HepG2 (cell line): ENCODE measurements at regions not wholly inside any gene's neighbourhood (a gene's known extent, or its start where the extent isn't known, plus 50 kb on each side); places are given as distances from the start of the nearest gene placed in this dataset.

Experiments used
- ATAC-seq: fragments of 200-7000 bp; cut with Tn5 transposase; 3 replicates; pipeline ENCODE4 v1.9.1; 2020; ENCODE audit warnings: mild to moderate bottlenecking, moderate library complexity
- BruUV-seq: library from RNA; stranded (reverse); fragments of 400-500 nt; replicated peaks from 2 replicates; lab custom pipeline; 2021; lab: Mats Ljungman, UMichigan
- CTCF ChIA-PET: fragments of 300-600 bp; formaldehyde crosslinking; extraction: SDS; loops from one replicate; lab custom pipeline; 2021; ENCODE audit warnings: low total read pairs, inconsistent platforms, low intra/inter-chr PET ratio; lab: Yijun Ruan, JAX
- POLR2A ChIA-PET: fragments of 350-600 bp; sonication (Branson Sonifier 250); formaldehyde crosslinking; loops from one replicate; lab custom pipeline; 2020; ENCODE audit warnings: antibody characterized with exemption, inconsistent platforms; lab: Yijun Ruan, JAX
- DNase-seq: peaks from one replicate; pipeline ENCODE4 v3.0.0-alpha.2; 2015; ENCODE audit warnings: low spot score
- FAIRE-seq: peaks from 3 replicates; lab custom pipeline; 2011; peaks lifted over from hg19 to GRCh38; lab: Jason Lieb, UNC
- H2AFZ ChIP-seq: one replicate; pipeline ENCODE4 v1.6.1; 2011; ENCODE audit warnings: low read length, inconsistent platforms
- H3K27ac ChIP-seq: fragments of 300-600 bp; 3 replicates; pipeline ENCODE4 v1.8.0; 2011; ENCODE audit warnings: mixed run types, mild to moderate bottlenecking, mixed read lengths, low read length, inconsistent platforms; ENCODE audit not compliant: insufficient read depth; ENCODE audit errors: extremely low read length
- H3K27me3 ChIP-seq, 2 experiments: fragments of 200-600 bp in 1 of 2; 2 replicates in 1 of 2; 3 replicates in 1 of 2; pipeline versions ENCODE4 v1.6.0 to v1.8.0; 2011; ENCODE audit warnings: low read length in 2 of 2, mild to moderate bottlenecking in 2 of 2, moderate library complexity in 2 of 2, inconsistent platforms in 1 of 2; ENCODE audit not compliant: insufficient read depth in 2 of 2, control insufficient read depth in 1 of 2
- H3K36me3 ChIP-seq, 2 experiments: fragments of 200-600 bp in 1 of 2; replicated peaks in 1 of 2; 2 replicates in 1 of 2; 3 replicates in 1 of 2; pipeline versions ENCODE4 v1.5.1 to v1.8.0; 2011; ENCODE audit warnings: low read length in 2 of 2, inconsistent platforms in 1 of 2; ENCODE audit not compliant: insufficient read depth in 2 of 2, control insufficient read depth in 1 of 2
- H3K4me1 ChIP-seq: 2 replicates; pipeline ENCODE4 v1.5.1; 2012; ENCODE audit warnings: low read length, inconsistent platforms; ENCODE audit not compliant: insufficient read depth
- H3K4me2 ChIP-seq: 2 replicates; pipeline ENCODE4 v1.6.0; 2011; ENCODE audit warnings: low read depth, low read length, inconsistent platforms
- H3K4me3 ChIP-seq, 3 experiments: fragments of 200-600 bp in 1 of 3; sonication (generic), shearing (Covaris generic) in 1 of 3; replicated peaks in 1 of 3; 2 replicates each; pipeline ENCODE4 v1.5.1; 2011 to 2016; ENCODE audit warnings: low read length in 3 of 3, inconsistent platforms in 2 of 3, low read depth in 2 of 3, mild to moderate bottlenecking in 2 of 3, control low read depth in 1 of 3, mixed read lengths in 1 of 3; ENCODE audit not compliant: insufficient read depth in 1 of 3
- H3K79me2 ChIP-seq: one replicate; pipeline ENCODE4 v1.6.1; 2011; ENCODE audit warnings: low read length, inconsistent platforms; ENCODE audit not compliant: insufficient read depth
- H3K9ac ChIP-seq: 2 replicates; pipeline ENCODE4 v1.6.0; 2011; ENCODE audit warnings: mild to moderate bottlenecking, low read depth, low read length, inconsistent platforms; ENCODE audit not compliant: insufficient read depth
- H3K9me3 ChIP-seq: 2 replicates; pipeline ENCODE4 v1.5.1; 2012; ENCODE audit warnings: mild to moderate bottlenecking, low read length
- H4K20me1 ChIP-seq: 2 replicates; pipeline ENCODE4 v1.6.0; 2011; ENCODE audit warnings: inconsistent platforms, mild to moderate bottlenecking, low read length, moderate library complexity; ENCODE audit not compliant: insufficient read depth
- CHD2 ChIP-seq: IDR thresholded peaks from 2 replicates; pipeline ENCODE4 v1.6.1; 2011; ENCODE audit warnings: low read depth, low read length, improper control_type of control experiment
- PCBP2 ChIP-seq: fragments of 200-400 bp; formaldehyde crosslinking; optimal IDR thresholded peaks from 2 replicates; pipeline ENCODE3; 2018; ENCODE audit warnings: low read length, low read depth; ENCODE audit not compliant: poor library complexity, severe bottlenecking
- REST ChIP-seq, 2 experiments: IDR thresholded peaks; 2 replicates each; pipeline ENCODE4 v1.6.1; 2011 to 2012; ENCODE audit warnings: low read length in 2 of 2, borderline replicate concordance in 1 of 2, low read depth in 1 of 2, mild to moderate bottlenecking in 1 of 2, moderate library complexity in 1 of 2
- ZBTB7B ChIP-seq: sonication (generic); formaldehyde crosslinking; IDR thresholded peaks from 2 replicates; pipeline ENCODE4 v1.4.0; 2020; ENCODE audit warnings: missing genetic modification reagents
- ZNF33B ChIP-seq: sonication (generic); formaldehyde crosslinking; IDR thresholded peaks from 2 replicates; pipeline ENCODE4 v1.5.1; 2020; ENCODE audit warnings: mild to moderate bottlenecking, missing genetic modification reagents
- WGBS: methylation state at CpG from one replicate; pipeline ENCODE4 v1.1.6; 2017; ENCODE audit warnings: low lambda C conversion rate; 5-methylcytosine and 5-hydroxymethylcytosine counted together
- in situ Hi-C: cut with HindIII; loops from 2 replicates; pipeline ENCODE4 v1.10.0; 2017; ENCODE audit warnings: low pct_unique_long_range_greater_than_20kb; ENCODE audit not compliant: extremely low pct_ligation_motif_present
- intact Hi-C: fragments of 100-400 bp; cut with micrococcal nuclease; formaldehyde crosslinking; loops from one replicate; pipeline ENCODE4 v1.10.0; 2022; ENCODE audit not compliant: unreplicated experiment

GRCh38 chr18:55083461-55083860 is 124.2 kb upstream of the CCDC68 start:
- BruUV-seq, result no TSS peak
- ATAC-seq, result no peak
- H3K4me1 ChIP-seq, result no peaks in the 10 kb centered on the region
- in situ Hi-C loops, result no loop called here
- CTCF ChIA-PET, result no interaction called here
- TF ChIP-seq ZNF33B (CRISPR knock-in tag) (no peak), ZBTB7B (no peak), PCBP2 (no peak)
- TF ChIP-seq, all 625 proteins: peak for 0
- WGBS, result 50% methylated on average over 1 of the region's 1 CpG
- Histone ChIP-seq H3K79me2 (no peaks in the 10 kb centered on the region), H3K4me2 (no peak overlapping the region), H3K9me3 (no peaks in the 10 kb centered on the region), H4K20me1 (no peaks in the 10 kb centered on the region), H3K27me3 (no peaks in the 10 kb centered on the region), H3K27ac (no peak overlapping the region), H3K4me3 (no peak overlapping the region), H3K9ac (no peak overlapping the region), H2AFZ (no peak overlapping the region), H3K36me3 (no peaks in the 10 kb centered on the region)
- POLR2A ChIA-PET, result no interaction called here
- intact Hi-C loops, result no loop called here
- no peak for FAIRE-seq
- no peak for DNase-seq

- no peak for ATAC-seq
- Histone ChIP-seq H3K36me3 (no peaks in the 10 kb centered on the region), H3K79me2 (no peaks in the 10 kb centered on the region), H4K20me1 (no peaks in the 10 kb centered on the region), H3K4me1 (no peaks in the 10 kb centered on the region), H3K27ac (no peak overlapping the region), H3K27me3 (no peaks in the 10 kb centered on the region; a peak in 1 of 5 replicates), H3K9ac (no peak overlapping the region), H3K4me2 (no peak overlapping the region), H2AFZ (no peak overlapping the region), H3K9me3 (no peaks in the 10 kb centered on the region), H3K4me3 (no peak overlapping the region)
- intact Hi-C loops, result no loop called here
- BruUV-seq, result no TSS peak
- in situ Hi-C loops, result no loop called here
- no peak for DNase-seq
- no peak for TF ChIP-seq CHD2
- TF ChIP-seq REST (IDR thresholded peaks at IDR 0.05; ENCODE audit: borderline replicate concordance in 1 of 2, low read depth in 1 of 2, low read length in 2 of 2), result peak in 1 of 2 experiments; percentile 37; a peak in 2 of 4 replicates
- 15% methylated on average over 10 of the region's 17 CpGs for WGBS
- POLR2A ChIA-PET, result no interaction called here
- no peak for FAIRE-seq
- CTCF ChIA-PET, result no interaction called here
Measured at GRCh38 chr18:55079481-55080355, 120.5 kb upstream of the CCDC68 start.
